ENCODE measurements at regions not wholly inside any gene's neighbourhood (a gene's known extent, or its start where the extent isn't known, plus 50 kb on each side); places are given as distances from the start of the nearest gene placed in this dataset.

DNA sequence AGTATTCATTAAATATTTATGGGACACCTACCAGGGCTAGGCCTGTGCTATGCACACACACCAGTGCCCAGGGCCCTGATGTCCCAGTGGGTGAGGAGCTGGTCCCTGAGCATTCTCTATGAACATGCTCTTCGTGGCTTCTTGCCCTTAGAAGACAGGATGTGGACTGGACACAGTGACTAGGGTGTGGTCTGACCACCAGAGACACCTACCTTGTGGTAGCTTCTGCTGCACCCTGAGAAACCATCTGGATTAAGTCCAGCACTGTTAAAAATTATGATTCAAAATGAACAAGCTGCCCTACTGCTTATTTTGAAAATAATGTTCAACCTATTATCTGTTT, 112.9 kb upstream of the RPS6KA2 start:
- TF ChIP-seq POLR2A (IDR thresholded peaks at IDR 0.05): no peak
- TF ChIP-seq, protein P1, sequence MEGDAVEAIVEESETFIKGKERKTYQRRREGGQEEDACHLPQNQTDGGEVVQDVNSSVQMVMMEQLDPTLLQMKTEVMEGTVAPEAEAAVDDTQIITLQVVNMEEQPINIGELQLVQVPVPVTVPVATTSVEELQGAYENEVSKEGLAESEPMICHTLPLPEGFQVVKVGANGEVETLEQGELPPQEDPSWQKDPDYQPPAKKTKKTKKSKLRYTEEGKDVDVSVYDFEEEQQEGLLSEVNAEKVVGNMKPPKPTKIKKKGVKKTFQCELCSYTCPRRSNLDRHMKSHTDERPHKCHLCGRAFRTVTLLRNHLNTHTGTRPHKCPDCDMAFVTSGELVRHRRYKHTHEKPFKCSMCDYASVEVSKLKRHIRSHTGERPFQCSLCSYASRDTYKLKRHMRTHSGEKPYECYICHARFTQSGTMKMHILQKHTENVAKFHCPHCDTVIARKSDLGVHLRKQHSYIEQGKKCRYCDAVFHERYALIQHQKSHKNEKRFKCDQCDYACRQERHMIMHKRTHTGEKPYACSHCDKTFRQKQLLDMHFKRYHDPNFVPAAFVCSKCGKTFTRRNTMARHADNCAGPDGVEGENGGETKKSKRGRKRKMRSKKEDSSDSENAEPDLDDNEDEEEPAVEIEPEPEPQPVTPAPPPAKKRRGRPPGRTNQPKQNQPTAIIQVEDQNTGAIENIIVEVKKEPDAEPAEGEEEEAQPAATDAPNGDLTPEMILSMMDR (IDR thresholded peaks at IDR 0.05): no peak
